ENCODE measurements at regions not wholly inside any gene's neighbourhood (a gene's known extent, or its start where the extent isn't known, plus 50 kb on each side); places are given as distances from the start of the nearest gene placed in this dataset.

DNA sequence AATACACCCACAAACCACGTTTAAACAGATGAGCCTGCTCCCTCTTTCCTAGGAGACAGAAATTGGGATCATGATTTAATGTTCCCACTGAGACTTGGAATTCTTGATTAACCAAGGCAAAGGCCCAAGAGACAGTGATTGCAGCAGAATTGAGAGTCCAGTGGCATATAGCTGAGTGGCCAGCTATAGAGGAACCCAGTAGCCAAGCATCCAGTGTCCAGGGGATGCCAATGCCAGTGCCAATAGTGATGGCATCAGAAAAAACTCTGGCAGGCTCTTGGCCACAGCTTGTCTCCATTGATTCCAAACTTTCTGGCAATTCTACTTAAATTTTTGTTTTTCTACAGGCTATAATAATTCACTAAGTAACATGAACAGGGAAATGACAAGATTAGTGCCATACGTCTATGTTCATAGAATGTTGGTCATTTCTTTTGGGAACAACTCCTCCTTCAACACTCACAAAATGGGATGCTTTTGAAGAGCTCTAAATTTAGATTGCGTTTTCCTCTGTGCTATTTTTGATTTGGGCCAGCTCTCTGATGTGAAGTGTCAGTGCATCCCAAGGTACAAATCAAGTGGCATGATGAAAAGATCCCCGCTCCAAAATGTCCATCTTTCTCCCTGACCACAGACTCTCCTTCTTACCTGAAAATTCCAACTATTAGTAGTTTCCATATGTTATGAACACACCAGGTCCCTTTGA lies 83.1 kb upstream of the A1CF start:
- no peak for DNase-seq
- H2AFZ ChIP-seq (ENCODE audit: low read depth) = no peak overlapping the region
- no peaks in the 10 kb centered on the region for H3K36me3 ChIP-seq (replicated peaks in 1 of 2; ENCODE audit: control insufficient read depth in 1 of 2, insufficient read depth in 2 of 2, low read length in 1 of 2)
- H3K79me2 ChIP-seq (ENCODE audit: insufficient read depth) = no peaks in the 10 kb centered on the region
- no peak overlapping the region for H3K4me2 ChIP-seq
- H3K27me3 ChIP-seq (ENCODE audit: insufficient read depth) = no peaks in the 10 kb centered on the region
- H3F3A ChIP-seq (replicated peaks; ENCODE audit: insufficient read depth) = no peaks in the 10 kb centered on the region
- CTCF ChIA-PET = interaction anchor here (1.0 kb wide), 1 partner anchor 42 kb away, joined by 3 read pairs; no protein-coding TSS in a partner anchor
- H3K4me3 ChIP-seq (ENCODE audit: low read depth in 2 of 2, low read length in 1 of 2) = no peak overlapping the region
- no peaks in the 10 kb centered on the region for H4K20me1 ChIP-seq (ENCODE audit: insufficient read depth)
- WGBS (ENCODE audit: low lambda C conversion rate) = 31% methylated on average over 4 of the region's 4 CpGs
- POLR2A ChIA-PET = no interaction called here
- no peak overlapping the region for H3K9ac ChIP-seq
- no peaks in the 10 kb centered on the region for H3K4me1 ChIP-seq (ENCODE audit: control insufficient read depth in 1 of 2, insufficient read depth in 2 of 2, low read depth in 1 of 2, low read length in 1 of 2)
- H3K27ac ChIP-seq (ENCODE audit: low read depth in 2 of 2, low read length in 1 of 2) = no peak overlapping the region
- H3K9me2 ChIP-seq = no peaks in the 10 kb centered on the region
- TF ChIP-seq GATA2 (CRISPR knock-in tag; IDR thresholded peaks at IDR 0.05) (no peak), MEF2A (IDR thresholded peaks at IDR 0.05; ENCODE audit: borderline replicate concordance, low read depth) (no peak), NFIC (IDR thresholded peaks at IDR 0.05; ENCODE audit: borderline replicate concordance) (no peak), JUND (IDR thresholded peaks at IDR 0.05) (no peak), TCF12 (IDR thresholded peaks at IDR 0.05) (no peak), RXRA (IDR thresholded peaks at IDR 0.05; ENCODE audit: borderline replicate concordance, low read depth) (no peak), FOSL2 (IDR thresholded peaks at IDR 0.05; ENCODE audit: borderline replicate concordance, low read depth) (no peak), TAF1 (IDR thresholded peaks at IDR 0.05; ENCODE audit: borderline replicate concordance, low read depth, low read length) (no peak)
- TF ChIP-seq, protein P1, sequence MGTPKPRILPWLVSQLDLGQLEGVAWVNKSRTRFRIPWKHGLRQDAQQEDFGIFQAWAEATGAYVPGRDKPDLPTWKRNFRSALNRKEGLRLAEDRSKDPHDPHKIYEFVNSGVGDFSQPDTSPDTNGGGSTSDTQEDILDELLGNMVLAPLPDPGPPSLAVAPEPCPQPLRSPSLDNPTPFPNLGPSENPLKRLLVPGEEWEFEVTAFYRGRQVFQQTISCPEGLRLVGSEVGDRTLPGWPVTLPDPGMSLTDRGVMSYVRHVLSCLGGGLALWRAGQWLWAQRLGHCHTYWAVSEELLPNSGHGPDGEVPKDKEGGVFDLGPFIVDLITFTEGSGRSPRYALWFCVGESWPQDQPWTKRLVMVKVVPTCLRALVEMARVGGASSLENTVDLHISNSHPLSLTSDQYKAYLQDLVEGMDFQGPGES (IDR thresholded peaks at IDR 0.05; ENCODE audit: low read depth, low read length) = no peak
- TF ChIP-seq, protein P2, sequence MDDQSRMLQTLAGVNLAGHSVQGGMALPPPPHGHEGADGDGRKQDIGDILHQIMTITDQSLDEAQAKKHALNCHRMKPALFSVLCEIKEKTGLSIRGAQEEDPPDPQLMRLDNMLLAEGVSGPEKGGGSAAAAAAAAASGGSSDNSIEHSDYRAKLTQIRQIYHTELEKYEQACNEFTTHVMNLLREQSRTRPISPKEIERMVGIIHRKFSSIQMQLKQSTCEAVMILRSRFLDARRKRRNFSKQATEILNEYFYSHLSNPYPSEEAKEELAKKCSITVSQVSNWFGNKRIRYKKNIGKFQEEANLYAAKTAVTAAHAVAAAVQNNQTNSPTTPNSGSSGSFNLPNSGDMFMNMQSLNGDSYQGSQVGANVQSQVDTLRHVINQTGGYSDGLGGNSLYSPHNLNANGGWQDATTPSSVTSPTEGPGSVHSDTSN (IDR thresholded peaks at IDR 0.05) = no peak
- TF ChIP-seq, protein P3, sequence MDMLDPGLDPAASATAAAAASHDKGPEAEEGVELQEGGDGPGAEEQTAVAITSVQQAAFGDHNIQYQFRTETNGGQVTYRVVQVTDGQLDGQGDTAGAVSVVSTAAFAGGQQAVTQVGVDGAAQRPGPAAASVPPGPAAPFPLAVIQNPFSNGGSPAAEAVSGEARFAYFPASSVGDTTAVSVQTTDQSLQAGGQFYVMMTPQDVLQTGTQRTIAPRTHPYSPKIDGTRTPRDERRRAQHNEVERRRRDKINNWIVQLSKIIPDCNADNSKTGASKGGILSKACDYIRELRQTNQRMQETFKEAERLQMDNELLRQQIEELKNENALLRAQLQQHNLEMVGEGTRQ (IDR thresholded peaks at IDR 0.05; ENCODE audit: borderline replicate concordance, low read depth, low read length) = no peak
- no peaks in the 10 kb centered on the region for H3K9me3 ChIP-seq

GRCh38 chr10:50972591-50972990 lies 87.2 kb upstream of the A1CF start:
- H3K9me3 ChIP-seq = no peaks in the 10 kb centered on the region
- no peak overlapping the region for H3K4me2 ChIP-seq
- DNase-seq = no peak
- H3K4me3 ChIP-seq (ENCODE audit: low read depth in 2 of 2, low read length in 1 of 2) = no peak overlapping the region
- ChIA-PET POLR2A (no interaction called here), CTCF (interaction anchor here (0.8 kb wide), 1 partner anchor 450 kb away, joined by 3 read pairs; no protein-coding TSS in a partner anchor)
- H2AFZ ChIP-seq (ENCODE audit: low read depth) = no peak overlapping the region
- H3K4me1 ChIP-seq (ENCODE audit: control insufficient read depth in 1 of 2, insufficient read depth in 2 of 2, low read depth in 1 of 2, low read length in 1 of 2) = no peaks in the 10 kb centered on the region; a peak in 1 of 4 replicates
- TF ChIP-seq MAX (IDR thresholded peaks at IDR 0.05; ENCODE audit: low read depth) = no peak
- H4K20me1 ChIP-seq (ENCODE audit: insufficient read depth) = no peaks in the 10 kb centered on the region
- H3F3A ChIP-seq (replicated peaks; ENCODE audit: insufficient read depth) = no peaks in the 10 kb centered on the region
- H3K79me2 ChIP-seq (ENCODE audit: insufficient read depth) = no peaks in the 10 kb centered on the region
- no peaks in the 10 kb centered on the region for H3K27me3 ChIP-seq (ENCODE audit: insufficient read depth)
- no peak overlapping the region for H3K27ac ChIP-seq (ENCODE audit: low read depth in 2 of 2, low read length in 1 of 2)
- no peaks in the 10 kb centered on the region for H3K36me3 ChIP-seq (replicated peaks in 1 of 2; ENCODE audit: control insufficient read depth in 1 of 2, insufficient read depth in 2 of 2, low read length in 1 of 2)
- H3K9me2 ChIP-seq = no peaks in the 10 kb centered on the region
- H3K9ac ChIP-seq = no peak overlapping the region
- WGBS (ENCODE audit: low lambda C conversion rate) = 36% methylated on average over 4 of the region's 4 CpGs

Measured in SK-N-SH (cell line).